Sigmoid colon (tissue), 3 donors: ENCODE measurements at regions not wholly inside any gene's neighbourhood (a gene's known extent, or its start where the extent isn't known, plus 50 kb on each side); places are given as distances from the start of the nearest gene placed in this dataset.

Experiments
- CTCF ChIP-seq, 4 experiments: fragments of 450-650 bp in 3 of 4; fragments of 200-600 bp in 1 of 4; IDR thresholded peaks; one replicate each; pipeline ENCODE4 v1.5.1; 2016 to 2019; ENCODE audit warnings: antibody characterized with exemption in 4 of 4, mild to moderate bottlenecking in 3 of 4, moderate library complexity in 2 of 4
- POLR2A ChIP-seq, 2 donors: fragments of 450-650 bp; IDR thresholded peaks; one replicate each; pipeline ENCODE4 v1.6.1; 2016; ENCODE audit warnings: antibody characterized with exemption in 2 of 2, mild to moderate bottlenecking in 2 of 2, moderate library complexity in 2 of 2

- TF ChIP-seq POLR2A (IDR thresholded peaks at IDR 0.05) (no peak), CTCF (IDR thresholded peaks at IDR 0.05) (no peak)
These were observed 631.0 kb downstream of the IRS1 start for GRCh38 chr2:226168496-226169160.
